CD4-positive, alpha-beta T cell treated with Interleukin-12 subunit alpha and Interleukin-12 subunit beta, for 1 hour (primary cell): ENCODE measurements at regions not wholly inside any gene's neighbourhood (a gene's known extent, or its start where the extent isn't known, plus 50 kb on each side); places are given as distances from the start of the nearest gene placed in this dataset.
"Not testable (repeated sequence)": the region's sequence is repeated elsewhere in the genome, so short reads cannot be mapped to it uniquely, and the experiment has no call there.

Source experiments
- DNase-seq: peaks from one replicate; pipeline ENCODE4 v3.0.0-alpha.2; 2020

DNA sequence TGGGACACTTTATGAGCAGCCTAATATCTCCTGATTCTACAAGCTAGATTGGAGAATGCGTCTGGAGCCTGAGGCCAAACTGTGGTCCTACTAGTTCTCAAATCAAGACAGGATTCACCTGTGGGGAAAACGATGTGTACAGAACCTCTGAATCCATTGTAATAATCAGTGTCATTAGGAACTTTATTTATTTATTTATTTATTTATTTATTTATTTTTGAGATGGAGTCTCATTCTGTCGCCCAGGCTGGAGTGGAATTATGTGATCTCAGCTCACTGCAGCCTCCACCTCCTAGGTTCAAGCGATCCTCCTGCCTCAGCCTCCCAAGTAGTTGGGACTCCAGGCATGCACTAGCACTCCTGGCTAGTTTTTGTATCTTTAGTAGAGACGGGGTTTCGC, 52.6 kb upstream of the KIF26B start:
- DNase-seq: not testable (repeated sequence)

DNA sequence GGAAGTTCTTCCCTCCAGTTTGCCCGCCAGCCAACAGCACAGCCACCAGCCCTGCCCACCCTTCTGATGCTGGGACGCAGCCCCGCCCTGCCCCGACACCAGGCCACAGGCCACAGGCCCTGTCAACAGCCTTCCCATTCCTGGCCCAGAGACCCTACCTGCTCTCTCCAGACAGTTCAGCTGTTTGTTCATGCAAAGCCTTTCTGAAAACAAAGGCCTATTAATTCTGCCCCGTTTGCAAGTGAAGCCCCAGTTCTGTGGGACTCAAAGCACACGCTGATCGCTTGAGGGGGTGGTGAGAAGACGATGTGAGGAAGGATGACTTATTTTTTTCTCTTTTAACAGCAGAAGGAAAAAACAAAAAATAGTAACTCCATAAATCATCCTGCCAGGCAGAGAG, 55.4 kb upstream of the KIF26B start:
- no peak for DNase-seq

DNA sequence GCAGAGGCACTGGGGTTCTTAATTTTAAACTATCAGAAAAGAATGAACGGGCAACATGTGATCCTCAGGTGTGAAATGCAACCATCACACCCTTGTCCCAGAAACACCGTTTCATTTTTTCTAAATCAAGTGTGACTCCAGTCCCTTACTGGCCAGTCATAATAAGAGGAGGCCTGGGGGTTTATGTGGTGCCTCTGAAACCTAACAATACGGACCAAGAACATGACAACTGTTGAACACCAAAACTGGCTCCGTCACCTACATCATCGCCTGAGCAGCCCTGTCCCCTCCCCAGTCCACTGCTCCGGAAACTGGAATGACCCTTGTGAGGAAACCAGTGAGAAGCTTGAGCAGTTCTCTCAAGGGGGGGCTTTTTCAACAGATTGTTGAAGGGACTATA, 55.9 kb upstream of the KIF26B start:
- no peak for DNase-seq

DNA sequence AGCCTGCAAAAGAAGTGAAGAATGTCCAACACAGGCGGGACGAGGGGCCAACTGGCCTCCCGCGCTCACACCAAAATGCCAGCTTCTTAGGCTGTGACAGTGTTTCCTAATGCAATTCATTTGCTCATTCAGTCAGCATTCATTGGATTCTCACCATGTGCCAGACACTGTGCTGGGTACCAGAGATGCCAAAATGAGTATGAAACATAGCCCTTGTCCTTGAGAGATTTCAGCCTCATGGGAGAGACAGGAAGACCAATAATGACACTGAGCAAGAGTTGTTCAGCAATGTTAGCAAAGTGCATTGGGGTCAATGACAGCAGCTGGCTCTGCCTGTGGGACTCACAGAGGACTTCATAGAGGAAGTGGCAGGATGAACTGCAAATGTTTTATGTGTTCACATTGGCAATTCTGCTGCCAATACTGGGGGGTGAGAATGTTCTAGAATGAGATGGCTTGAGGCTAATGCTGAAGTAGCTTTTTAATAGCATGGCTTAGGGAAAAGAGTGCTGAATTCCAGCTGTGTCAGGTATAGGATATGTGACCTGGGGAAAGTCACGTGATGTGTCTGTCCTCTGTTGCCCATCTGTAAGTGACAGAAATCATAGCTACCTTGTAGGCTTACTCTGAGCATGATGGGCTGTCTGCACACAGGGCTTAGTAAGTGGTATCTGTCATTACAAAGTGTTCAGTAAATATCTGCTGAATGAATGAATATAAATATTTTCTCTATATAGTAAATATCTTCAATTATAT, 58.3 kb upstream of the KIF26B start:
- DNase-seq: no peak

DNA sequence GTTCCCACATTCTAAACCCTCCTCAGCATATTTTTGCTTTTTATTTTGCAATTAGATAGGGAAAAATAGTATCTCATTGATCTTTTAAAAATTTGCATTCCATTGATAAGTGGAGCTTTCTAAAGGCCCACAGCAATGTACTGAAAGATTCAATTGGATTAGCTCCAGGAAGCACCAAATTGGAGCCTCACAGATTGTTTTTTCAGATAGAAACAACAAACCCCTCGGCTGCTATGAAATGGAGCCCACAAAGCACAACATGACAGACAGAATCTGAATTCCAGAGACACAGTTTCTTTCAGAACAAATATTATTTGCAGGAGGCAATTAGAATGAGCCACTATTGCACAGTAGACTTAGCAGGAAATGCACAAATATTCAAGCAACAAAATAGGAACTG, 58.9 kb upstream of the KIF26B start:
- DNase-seq: no peak

DNA sequence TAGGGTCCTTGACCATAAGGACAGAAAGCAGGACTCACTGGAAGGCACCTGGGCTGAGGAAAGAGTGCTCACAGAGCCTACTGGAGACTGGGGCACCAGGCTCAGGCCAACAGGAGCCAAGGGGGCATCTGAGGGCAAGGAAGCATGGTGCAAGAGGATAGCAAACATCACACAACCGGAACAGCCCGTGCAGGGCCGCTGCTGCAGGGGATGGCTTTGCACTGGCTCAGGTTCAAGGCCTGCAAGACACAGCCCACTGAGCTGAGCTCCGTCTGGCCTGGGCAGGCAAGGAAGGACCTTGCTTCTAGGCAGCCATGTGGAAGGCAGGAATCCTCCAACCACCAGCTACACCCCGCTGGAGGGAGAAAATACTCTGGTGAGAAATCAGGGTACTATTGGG, 59.8 kb upstream of the KIF26B start:
- DNase-seq: no peak

DNA sequence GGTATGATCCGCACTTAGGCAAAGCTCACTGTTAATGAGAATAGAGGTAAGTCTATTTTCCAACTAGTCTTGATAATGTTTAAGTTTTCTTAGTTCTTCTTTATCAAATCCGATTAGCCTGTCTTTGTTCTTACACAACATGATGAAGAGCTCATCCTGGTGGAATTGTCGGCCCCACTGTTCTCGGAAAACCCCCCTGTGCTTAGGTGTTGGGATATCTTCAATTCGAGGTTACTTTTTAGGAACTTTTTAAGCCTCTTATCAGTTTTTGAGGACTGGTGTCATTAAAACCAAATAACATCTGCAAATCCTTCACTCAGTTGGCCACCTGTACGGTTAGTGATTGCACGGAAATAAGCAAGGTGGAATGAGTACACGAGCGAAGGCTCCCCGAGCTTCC, 60.7 kb upstream of the KIF26B start:
- no peak for DNase-seq

DNA sequence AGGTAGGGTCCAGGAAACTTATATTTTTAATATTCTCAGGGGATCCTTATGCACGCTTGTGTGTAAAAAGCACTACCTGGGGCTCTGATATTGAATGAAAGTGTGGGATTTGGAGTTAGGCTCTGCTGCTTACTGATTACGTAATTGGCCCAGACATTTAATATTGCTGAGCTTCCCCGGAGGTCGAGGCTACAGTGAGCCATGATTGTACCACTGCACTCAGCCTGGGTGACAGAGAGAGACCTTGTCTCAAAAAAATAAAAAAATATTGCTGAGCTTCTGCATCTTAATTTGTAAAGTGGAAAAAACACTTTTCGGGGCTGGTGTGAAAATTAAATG, 62.2 kb upstream of the KIF26B start:
- DNase-seq: no peak

DNA sequence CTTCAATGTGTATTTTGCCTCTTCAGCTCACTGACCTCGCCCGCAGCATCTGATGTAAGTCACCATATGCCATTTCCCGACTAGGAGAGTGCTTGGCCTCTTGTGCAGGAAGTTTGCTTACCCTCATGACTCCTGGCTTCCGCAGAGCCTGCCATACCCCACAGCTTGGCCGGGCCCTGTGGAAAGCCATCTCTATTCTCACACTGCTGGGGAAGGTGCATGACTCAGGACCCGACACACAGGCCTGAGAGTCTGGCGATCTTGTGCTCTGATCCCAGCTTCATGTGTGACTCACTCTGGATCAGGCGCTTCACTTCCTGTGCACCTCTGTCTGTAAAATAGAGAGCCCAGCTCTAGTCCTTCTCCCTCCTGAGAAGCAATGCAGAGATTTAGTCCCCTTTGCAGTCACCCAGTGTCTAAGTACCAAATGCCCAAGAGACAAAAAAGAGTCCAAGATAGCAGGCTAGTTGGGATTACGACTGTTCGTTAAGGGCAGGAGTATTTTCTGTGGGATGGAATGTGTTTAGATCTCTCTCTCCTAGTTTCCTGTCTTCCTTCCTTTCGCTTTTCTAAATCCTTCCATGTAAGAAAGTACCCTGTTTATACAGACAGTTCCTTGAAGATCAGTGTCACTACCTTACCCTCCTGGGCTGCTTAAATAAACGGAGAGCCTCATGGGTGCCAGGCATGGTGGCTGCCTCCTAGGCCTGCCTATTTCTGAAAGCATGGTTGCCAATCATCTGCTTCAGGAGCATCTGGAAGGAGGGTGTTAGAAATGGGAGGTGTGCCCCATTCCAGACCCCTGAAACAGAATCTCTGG, 62.8 kb upstream of the KIF26B start:
- no peak for DNase-seq

DNA sequence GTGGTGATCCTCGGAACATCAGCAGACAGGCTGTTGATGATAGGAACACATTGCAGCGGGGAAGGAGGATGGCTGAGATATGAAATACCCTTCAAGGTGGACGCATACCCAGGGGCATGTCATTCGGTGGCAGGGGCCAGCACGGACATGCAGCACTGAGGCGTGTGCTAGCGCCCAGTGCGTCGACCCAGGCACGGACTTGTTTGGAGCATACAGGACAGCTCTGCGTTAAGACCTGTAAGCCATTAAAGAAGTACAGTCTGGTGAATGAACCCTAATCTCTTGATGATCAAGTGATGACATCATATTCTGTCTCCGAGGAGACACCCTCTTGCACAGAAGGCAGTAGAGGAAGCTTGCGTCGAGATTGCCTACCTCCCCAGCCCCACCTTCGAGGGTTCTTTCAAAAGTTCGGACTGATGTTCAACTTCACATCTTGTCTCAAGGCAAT, 63.6 kb upstream of the KIF26B start:
- no peak for DNase-seq

DNA sequence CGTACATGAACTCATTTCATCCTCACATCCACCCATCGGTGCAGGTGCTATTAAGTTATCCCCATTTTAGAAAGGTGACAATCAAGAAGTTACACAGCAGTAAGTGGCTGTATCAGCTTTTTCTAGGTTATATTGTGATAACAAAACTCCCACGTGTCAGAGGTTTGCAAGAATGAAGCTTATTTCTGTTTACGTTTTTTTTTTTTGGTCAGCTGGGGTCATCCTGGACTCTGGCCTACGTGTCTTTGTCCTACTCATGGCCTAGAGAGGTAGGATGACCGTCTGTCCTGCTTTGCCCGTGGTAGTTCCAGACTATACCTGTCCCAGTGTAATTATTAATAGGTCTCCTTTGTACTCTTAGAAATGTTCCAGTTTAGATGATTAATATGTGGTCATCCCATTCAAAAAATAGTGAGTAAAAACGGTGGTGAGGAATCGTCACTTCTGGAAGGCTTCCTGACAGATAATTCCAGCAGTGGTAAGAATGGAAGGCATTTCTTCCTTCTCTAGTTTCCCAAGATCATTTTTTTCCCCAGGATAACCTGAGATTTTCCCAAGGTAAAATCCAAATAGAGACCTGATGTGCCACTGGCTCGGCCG, 64.2 kb upstream of the KIF26B start:
- no peak for DNase-seq

DNA sequence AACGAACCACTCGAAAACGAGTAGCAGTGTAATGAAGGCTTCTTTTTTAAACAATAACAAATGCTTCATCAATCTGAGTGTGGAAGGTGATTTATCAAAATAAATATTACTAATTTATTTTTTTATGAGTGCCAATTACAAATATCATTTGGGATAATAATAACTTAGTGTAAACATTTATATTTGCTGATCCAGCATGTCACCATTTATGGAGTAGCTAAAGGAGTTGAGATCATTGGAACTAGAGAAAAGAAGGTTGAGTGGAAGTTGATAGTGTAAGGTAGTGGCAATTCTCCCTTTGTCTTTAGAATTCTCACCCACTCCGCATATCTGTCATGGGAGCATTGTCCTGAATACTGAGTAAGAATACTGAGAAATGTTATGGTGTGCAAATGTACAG, 67.1 kb upstream of the KIF26B start:
- DNase-seq: no peak

DNA sequence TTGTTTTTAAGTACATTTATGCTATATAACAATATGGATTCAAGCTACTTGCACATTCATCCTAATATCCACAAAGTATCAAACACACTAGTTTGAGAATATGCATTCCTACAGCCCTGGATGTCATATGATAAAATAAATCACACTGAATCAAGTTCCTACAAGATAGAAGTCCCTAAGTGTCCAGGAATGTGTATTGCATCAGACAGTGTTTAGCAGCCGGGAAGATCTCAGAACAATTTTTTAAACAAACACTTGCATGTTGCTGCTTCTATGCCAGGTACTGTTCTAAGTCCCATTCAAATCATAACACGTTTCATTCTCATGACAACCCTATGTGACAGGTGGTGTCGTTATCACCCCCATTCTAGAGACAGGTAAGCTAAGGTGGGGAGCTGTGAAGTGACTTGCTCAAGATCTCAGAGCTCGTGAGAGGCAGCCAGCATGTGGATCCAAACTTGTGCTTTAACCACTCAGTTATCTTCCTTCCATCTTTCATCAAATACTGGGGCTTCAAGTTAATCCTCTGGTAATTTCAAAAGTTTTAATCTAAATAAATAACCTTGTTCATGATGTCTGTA, 68.3 kb upstream of the KIF26B start:
- no peak for DNase-seq

DNA sequence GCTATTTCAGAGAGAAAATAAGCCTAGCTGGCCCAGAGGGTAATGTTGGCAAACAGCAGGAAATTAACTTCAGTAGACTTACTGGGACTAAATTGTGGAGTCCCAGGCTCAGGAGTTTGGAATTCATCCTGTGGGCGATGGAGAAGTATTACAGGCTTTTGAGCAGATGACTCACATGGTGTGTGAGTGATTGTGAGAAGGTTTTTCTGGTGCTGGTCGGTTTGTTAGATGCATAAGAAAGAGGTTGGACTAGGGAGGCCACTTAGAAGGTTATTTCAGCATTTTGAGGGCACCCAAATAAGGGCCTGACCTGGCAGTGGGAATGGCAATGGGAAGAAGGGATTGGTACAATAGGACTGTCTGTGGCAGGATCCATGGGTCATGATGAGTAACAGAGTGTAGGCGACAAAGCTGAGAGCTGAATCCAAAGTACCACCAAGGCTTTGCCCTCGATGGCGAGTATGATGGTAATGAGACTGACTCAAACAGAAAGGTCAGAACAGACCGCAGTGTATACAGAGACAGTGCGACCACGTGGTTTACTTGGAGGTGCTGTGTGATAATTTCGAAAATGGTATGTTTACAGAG, 69.2 kb upstream of the KIF26B start:
- DNase-seq: no peak

DNA sequence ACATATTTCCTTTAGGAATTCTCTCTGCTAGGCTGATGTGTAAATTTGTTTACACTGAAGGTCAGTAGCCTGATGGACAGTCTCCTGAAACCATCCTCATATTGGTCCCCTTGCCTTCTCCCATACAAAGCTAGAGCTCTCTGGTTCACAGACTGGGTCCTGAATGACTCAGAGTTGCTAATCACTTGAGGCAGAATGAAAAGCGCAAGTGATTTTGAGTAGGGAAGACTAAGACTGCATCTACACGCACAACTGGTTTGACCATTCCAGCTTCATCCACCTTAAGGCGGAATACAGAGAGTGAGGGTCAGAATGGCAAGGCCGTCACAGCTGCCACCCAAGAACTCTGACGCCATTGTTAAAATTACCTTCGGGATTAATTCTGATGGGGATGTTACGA, 70.2 kb upstream of the KIF26B start:
- DNase-seq: no peak

DNA sequence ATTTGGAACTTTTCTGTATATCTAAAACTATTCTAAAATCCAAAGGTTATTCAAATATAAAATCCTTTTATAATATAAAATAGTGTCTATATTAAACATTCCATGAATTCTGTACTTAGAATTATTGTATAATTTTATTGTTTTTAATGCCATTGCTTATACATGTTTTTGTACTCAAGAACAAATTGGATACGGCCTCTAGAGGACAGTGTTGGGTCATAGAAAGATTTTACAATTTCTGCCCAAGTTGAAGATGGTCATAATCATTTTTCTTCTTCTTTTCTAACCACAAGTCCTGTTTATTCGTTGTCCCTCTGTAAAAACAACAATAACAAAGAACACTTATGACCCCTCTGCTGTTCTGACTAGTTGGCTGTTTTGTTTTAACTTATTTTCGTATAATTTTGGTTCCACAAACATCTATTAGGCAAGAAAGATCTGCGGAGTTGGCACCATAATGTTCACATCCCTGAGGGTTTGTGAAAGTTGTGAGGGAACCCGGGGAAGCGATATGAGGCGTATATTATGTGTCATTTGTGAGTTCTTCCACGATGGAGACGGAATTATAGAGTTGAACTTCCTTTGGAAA, 75.7 kb upstream of the KIF26B start:
- no peak for DNase-seq

DNA sequence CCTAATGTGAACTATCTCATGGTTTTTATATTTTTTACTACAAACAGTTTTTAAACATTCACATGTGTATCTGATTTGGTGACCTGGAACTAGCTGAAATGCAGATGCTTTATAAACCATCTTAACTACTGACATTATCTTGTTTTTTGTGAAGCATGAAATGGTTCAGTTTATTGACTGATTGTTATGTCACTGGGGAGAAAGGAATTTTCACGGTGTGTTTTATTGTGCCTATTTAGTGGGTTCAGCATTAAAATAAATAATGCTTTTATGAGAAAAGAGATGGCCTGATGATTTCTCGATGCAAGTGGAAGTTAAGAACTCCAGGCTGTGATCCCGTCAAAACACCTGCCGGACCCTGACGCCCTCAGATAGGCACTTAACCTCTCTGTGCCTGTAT, 79.9 kb upstream of the KIF26B start:
- no peak for DNase-seq

DNA sequence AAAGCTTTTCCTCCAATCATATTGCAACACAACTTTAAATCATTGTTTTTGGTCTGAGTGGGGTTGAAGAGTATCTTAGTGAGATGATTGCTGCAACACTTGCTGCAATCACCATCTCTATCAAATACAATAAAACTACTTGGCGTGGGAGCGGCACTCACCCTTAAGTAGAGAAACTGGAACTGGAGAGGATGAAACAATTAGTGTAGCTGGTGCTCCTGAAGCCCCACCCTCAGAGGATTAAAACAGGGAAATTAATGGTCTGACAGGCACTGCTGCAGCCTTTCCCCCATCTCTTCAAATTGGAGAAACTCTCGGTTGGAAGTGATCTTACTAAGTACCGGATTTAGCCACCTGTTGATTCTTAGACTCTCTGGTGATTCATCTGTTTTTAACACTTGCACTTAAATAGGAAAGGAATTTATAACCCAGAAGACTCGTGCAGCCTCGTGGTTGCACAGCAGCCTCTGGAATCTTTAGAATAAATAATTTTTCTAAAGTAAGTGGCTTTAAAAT, 80.5 kb upstream of the KIF26B start:
- no peak for DNase-seq

DNA sequence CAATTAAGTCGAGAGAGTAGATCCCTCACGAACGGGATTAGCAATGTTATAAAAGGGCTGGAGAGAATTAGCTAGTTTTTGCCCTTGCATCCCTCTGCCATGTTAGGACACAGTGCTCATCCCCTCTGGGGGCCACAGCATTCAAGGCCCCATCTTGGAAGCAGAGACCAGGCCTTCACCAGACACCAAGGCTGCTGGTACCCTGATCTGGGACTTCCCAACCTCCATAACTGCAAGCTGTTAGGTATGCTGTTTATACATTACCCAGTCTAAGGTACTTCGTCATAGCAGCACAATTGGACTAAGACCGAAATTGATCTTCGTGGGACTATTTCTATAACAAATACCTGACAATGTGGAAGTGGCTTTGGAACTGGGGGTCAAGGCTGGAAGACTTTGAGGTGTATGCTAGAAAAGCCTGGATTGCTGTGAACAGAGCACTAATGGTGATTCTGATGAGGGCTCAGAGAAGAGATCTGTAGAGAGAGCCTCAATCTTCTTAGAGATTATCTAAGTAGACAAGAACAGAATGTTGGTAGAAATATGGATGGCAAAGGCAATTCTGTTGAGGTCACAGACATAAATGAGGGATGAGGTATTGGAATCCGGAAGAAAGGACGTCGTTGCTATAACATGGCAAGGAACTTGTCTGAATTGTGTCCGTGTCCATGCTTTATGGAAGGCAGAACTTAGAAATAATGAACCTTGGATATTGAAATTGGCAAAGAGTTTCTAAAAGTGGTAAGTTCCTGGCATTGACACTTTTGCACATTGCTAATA, 83.8 kb upstream of the KIF26B start:
- no peak for DNase-seq

DNA sequence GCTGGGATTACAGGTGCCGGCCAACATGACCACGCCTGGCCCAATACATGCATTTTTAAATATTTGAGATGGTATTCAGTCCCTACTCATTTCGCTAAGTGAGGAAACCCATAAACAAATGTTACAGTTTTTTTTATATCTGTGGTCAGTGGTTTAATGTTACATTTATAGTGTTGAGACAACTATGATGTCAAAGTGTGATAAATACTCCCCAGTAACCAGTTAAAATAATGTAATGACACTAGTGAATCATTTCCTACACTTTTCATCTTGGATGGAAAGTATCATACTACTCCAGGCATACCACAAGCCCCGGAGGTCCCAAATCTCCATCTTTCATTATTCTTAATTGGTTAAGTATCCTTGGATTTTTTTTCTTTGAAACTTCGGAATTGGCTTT, 87.5 kb upstream of the KIF26B start:
- DNase-seq: no peak

DNA sequence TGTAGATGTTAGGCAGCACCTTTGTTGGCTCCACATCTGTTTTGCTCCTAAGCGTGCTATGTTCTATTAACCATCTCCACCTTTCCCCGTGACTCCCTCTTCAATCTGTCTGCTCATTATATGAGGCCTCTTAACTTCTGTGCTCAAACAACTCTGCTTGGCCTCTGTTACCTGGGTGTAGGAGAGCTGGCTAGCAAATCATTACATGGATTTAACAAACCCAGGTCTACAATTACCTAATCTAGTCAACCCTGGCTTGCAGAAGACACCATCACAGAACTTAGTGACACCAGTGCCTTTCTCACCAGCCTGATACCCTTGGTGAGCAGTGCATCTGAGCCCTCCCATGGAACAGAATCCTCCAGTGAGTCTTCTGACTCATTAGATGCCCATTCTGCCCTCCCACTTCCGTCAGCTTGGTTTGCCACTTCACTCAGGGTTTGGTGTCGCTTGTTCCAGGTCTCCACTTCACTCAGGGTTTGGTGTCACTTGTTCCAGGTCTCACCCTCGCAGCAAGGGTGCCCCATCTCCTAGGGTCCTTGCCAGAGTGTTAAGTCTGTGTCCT, 92.0 kb upstream of the KIF26B start:
- DNase-seq: no peak

DNA sequence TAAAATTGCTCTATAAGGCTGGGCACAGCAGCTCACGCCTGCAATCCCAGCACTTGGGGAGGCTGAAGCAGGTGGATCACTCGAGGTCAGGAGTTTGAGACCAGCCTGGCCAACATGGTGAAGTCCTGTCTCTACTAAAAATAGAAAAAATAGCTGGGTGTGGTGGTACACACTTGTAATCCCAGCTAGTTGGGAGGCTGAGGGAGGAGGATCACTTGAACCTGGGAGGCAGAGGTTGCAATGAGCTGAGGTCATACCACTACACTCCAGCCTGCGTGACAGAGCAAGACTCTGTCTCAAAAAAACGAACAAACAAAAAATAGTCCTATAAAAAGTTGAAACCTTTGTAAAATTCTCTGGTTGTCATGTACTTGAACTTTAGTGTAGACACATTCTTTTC, 93.0 kb upstream of the KIF26B start:
- not testable (repeated sequence) for DNase-seq
